ENCODE measurements at regions not wholly inside any gene's neighbourhood (a gene's known extent, or its start where the extent isn't known, plus 50 kb on each side); places are given as distances from the start of the nearest gene placed in this dataset.
"Not testable (repeated sequence)": the region's sequence is repeated elsewhere in the genome, so short reads cannot be mapped to it uniquely, and the experiment has no call there.

GRCh38 chr7:81852701-81853100 lies 82.9 kb upstream of the HGF start:
- no peak for TF ChIP-seq ZNF274 (IDR thresholded peaks at IDR 0.05; ENCODE audit: low read depth, low read length)
- no peak overlapping the region for H3K4me3 ChIP-seq (ENCODE audit: low read length)

- TF ChIP-seq ZNF274 (IDR thresholded peaks at IDR 0.05; ENCODE audit: low read depth, low read length), result no peak
- no peak overlapping the region for H3K4me3 ChIP-seq (ENCODE audit: low read length)
These were observed 81.6 kb upstream of the HGF start for GRCh38 chr7:81851413-81851812.

DNA sequence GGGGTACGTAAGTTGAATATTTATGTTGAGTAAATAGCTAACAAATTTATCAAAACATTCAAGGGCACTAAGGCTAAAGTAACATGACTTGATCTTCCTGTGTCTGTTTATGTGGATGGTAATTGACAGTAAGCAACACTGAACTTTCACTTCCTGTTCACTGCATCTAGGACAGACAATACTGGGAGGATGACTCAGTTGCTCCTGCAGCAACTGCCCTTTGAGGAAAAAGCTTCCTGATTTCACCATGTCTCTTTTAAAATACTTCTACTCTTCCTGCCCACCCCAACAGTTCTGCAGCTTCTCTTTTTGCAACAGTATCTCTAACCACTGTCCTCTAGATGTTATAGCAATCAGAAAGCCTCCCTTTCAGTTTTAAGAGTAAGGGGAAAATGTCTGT lies 76.6 kb upstream of the HGF start:
- no peak overlapping the region for H3K4me3 ChIP-seq (ENCODE audit: low read length)
- TF ChIP-seq ZNF274 (IDR thresholded peaks at IDR 0.05; ENCODE audit: low read depth, low read length), result no peak

DNA sequence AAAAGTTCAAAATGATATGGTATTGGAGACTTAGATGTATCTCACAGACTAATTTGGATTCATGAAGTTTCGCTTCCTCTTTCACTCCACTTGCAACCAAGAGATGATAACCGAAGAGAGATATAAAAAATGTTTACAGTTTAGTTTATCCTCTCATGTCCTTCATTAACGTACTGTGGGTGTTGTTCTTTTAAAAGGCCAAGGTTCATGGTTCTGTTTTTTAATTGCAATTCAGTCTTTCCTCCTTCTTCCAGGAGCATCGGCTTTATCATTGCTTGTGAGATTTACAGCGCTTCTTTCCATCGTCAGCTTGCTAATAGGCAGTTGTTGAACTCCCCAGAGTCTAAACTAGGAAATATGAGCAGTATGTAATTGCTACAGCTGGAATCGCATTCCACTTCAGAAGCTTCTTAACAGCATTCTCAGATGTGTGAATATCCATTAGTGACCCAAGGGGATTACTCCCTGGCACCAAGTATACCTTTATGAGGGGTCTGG lies 75.9 kb upstream of the HGF start:
- TF ChIP-seq ZNF274 (IDR thresholded peaks at IDR 0.05; ENCODE audit: low read depth, low read length), result no peak

DNA sequence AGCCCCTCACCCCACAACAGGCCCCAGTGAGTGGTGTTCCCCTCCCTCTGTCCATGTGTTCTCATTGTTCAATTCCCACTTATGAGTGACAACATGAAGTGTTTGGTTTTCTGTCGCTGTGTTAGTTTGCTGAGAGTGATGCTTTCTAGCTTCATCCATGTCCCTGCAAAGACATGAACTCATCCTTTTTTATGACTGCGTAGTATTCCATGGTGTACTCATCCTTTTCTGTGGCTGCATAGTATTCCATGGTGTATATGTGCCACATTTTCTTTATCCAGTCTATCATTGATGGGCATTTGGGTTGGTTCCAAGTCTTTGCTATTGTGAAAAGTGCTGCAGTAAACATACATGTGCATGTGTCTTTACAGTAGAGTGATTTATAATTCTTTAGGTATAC lies 73.8 kb upstream of the HGF start:
- H3K4me3 ChIP-seq (ENCODE audit: low read length), result not testable (repeated sequence)

More for the DNA sequence above, 75.9 kb upstream of the HGF start:
- H3K4me3 ChIP-seq (ENCODE audit: low read length), result peak overlapping the region; percentile 57; the same call in 1 of the 2 replicates

DNA sequence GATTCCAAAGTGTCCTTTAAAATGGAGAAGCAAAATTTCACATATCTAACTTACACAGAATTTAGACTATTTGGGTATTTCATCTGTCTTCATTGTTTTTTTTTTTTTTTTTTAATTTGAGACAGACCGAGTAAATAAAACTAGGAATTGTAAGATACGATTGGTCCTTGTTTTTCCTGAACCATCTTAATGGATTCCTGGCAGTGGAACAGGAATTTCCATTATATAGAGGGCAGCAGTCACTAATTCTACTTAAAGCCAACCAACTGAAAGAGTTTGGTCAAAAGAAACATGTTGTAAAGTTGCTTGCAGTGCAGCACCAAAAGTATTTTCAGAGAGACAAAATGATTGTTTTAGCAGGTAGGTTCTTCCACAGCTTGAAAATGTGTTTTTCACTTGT lies 72.5 kb upstream of the HGF start:
- no peak overlapping the region for H3K4me3 ChIP-seq (ENCODE audit: low read length)
- no peak for TF ChIP-seq ZNF274 (IDR thresholded peaks at IDR 0.05; ENCODE audit: low read depth, low read length)

GRCh38 chr7:81839708-81840369 lies 70.0 kb upstream of the HGF start:
- no peak overlapping the region for H3K4me3 ChIP-seq (ENCODE audit: low read length)
- no peak for TF ChIP-seq ZNF274 (IDR thresholded peaks at IDR 0.05; ENCODE audit: low read depth, low read length)

DNA sequence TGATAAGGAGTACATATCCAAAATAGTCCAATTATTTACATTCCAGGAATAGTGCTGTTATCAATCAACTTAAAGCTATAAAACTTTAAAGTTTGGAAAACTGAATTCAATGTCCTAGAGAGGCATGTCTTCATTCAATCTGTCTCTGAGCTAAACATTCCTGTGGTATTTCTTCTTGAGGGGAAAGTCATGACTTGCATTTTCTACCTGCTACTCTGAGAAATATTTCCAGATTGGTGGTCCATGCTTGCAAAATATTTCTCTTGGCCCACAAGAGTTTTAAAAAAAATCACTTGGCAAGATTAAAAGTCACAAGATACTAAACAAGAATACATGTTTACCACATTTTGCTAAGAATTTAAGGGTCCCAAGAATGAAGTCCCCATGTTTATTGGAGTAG lies 63.6 kb upstream of the HGF start:
- H3K4me3 ChIP-seq (ENCODE audit: low read length), result no peak overlapping the region

DNA sequence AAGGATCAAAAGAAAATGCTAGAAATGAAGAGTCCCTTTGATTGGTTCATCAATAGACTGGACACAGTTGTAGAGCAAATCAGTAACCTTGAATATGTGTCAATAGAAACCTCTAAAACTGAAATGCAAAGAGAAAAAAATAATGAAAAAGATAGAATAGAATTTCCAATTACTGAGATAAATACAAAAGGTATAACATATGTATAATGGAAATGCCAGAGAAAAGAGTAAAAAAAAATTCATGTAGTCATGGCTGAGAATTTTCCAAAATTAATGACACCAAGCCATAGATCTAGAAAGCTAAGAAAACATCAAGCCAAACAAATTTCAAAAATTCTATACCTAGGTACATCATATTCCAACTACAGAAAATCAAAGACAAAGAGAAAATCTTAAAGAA lies 62.0 kb upstream of the HGF start:
- no peak overlapping the region for H3K4me3 ChIP-seq (ENCODE audit: low read length)
- TF ChIP-seq ZNF274 (IDR thresholded peaks at IDR 0.05; ENCODE audit: low read depth, low read length), result no peak

More for the DNA sequence above, 63.6 kb upstream of the HGF start:
- no peak for TF ChIP-seq ZNF274 (IDR thresholded peaks at IDR 0.05; ENCODE audit: low read depth, low read length)

DNA sequence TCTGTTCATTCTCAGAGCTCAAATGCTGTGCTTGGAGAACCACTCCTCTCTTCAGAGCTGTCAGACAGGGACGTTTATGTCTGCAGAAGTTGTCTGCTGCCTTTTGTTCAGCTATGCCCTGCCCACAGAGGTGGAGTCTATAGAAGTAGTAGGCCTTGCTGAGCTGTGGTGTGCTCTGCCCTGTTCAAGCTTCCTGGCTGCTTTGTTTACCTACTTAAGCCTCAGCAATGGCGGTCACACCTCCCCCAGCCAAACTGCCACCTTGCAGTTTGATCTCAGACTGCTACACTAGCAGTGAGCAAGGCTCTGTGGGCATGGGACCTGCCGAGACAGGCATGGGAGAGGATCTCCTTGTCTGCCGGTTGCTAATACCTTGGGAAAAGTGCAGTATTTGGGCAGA lies 59.7 kb upstream of the HGF start:
- H3K4me3 ChIP-seq (ENCODE audit: low read length), result not testable (repeated sequence)

DNA sequence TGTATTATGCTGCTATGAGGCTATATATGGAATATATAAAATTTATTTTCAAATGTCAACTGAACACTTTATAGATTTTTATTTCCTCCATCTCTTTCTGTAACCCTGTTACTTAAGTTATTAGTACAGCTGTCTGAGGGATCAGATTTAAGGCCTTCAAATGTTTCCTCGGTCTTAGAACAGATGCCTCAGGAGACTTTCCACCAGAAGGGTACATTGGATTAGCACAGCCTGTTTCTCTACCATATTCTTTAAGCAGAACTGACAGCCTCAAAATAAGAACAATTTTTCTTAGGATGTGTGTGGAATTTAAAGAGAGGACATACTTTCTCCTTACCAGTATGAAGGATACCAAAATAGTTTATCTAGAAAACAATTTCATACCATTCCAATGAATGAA lies 53.0 kb upstream of the HGF start:
- H3K4me3 ChIP-seq (ENCODE audit: low read length), result no peak overlapping the region
- no peak for TF ChIP-seq ZNF274 (IDR thresholded peaks at IDR 0.05; ENCODE audit: low read depth, low read length)

GRCh38 chr7:81819861-81820260 lies 50.0 kb upstream of the HGF start:
- TF ChIP-seq ZNF274 (IDR thresholded peaks at IDR 0.05; ENCODE audit: low read depth, low read length), result no peak
- H3K4me3 ChIP-seq (ENCODE audit: low read length), result no peak overlapping the region
